Gastroesophageal sphincter (tissue), 3 donors: ENCODE measurements at regions not wholly inside any gene's neighbourhood (a gene's known extent, or its start where the extent isn't known, plus 50 kb on each side); places are given as distances from the start of the nearest gene placed in this dataset.

Experiments
- EP300 ChIP-seq: sonication (generic); formaldehyde crosslinking; IDR thresholded peaks from one replicate; pipeline ENCODE4 v1.6.1; 2017; ENCODE audit warnings: antibody characterized with exemption, mild to moderate bottlenecking
- POLR2A ChIP-seq, 2 donors: fragments of 450-650 bp; IDR thresholded peaks; one replicate each; pipeline ENCODE4 v1.6.1; 2017; ENCODE audit warnings: antibody characterized with exemption in 2 of 2, mild to moderate bottlenecking in 2 of 2, moderate library complexity in 1 of 2
- TF ChIP-seq, protein P1 (sequence below), 4 experiments: fragments of 200-600 bp in 2 of 4; fragments of 450-650 bp in 2 of 4; sonication (generic) in 1 of 4; IDR thresholded peaks; one replicate each; pipeline ENCODE4 v1.5.1; 2017 to 2019; ENCODE audit warnings: antibody characterized with exemption in 4 of 4, mild to moderate bottlenecking in 2 of 4, moderate library complexity in 2 of 4

DNA sequence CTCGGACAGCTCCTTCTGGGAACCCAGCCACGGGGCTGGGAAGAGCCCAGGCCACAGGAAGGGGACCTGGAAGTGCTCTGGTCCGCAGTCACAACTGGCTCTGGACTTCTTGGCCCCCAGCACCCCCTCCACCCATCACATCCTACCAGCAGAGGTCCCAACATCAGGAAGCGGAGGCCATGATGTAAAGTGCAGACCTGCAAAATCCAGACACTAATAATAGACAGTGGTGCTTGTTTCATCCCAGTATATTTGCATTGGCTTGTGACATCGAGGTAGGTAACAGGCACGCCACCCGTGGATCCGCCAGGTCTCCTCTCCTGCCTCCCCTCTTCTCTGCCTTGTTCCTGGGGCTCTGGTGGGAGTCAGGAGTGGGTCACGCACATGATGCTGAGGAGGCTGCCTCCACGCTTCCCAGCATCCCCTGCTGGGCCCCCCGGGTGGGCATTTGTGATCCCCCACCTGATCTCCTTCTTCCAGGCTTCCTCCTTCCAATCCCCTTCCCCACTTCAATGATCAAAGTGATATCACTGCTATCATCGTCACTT is 1454.0 kb downstream of the BRD1 start:
- TF ChIP-seq, protein P1, sequence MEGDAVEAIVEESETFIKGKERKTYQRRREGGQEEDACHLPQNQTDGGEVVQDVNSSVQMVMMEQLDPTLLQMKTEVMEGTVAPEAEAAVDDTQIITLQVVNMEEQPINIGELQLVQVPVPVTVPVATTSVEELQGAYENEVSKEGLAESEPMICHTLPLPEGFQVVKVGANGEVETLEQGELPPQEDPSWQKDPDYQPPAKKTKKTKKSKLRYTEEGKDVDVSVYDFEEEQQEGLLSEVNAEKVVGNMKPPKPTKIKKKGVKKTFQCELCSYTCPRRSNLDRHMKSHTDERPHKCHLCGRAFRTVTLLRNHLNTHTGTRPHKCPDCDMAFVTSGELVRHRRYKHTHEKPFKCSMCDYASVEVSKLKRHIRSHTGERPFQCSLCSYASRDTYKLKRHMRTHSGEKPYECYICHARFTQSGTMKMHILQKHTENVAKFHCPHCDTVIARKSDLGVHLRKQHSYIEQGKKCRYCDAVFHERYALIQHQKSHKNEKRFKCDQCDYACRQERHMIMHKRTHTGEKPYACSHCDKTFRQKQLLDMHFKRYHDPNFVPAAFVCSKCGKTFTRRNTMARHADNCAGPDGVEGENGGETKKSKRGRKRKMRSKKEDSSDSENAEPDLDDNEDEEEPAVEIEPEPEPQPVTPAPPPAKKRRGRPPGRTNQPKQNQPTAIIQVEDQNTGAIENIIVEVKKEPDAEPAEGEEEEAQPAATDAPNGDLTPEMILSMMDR (IDR thresholded peaks at IDR 0.05), result no peak
- TF ChIP-seq POLR2A (IDR thresholded peaks at IDR 0.05), result no peak
- TF ChIP-seq EP300, result no peak
